A204.1 (cell line): ENCODE measurements at regions not wholly inside any gene's neighbourhood (a gene's known extent, or its start where the extent isn't known, plus 50 kb on each side); places are given as distances from the start of the nearest gene placed in this dataset.

Experiments used
- FAIRE-seq: peaks from 2 replicates; lab custom pipeline; 2012; peaks lifted over from hg19 to GRCh38; lab: Jason Lieb, UNC

GRCh38 chr5:8322484-8322883 is 453.5 kb downstream of the MTRR start:
- FAIRE-seq = no peak

GRCh38 chr5:8327016-8327415 is 458.1 kb downstream of the MTRR start:
- FAIRE-seq = no peak

- no peak for FAIRE-seq
These were observed 460.8 kb downstream of the MTRR start for GRCh38 chr5:8329773-8330172.

- FAIRE-seq = no peak
These were observed 463.9 kb downstream of the MTRR start for GRCh38 chr5:8332666-8333445.

GRCh38 chr5:8333485-8333884 is 464.5 kb downstream of the MTRR start:
- FAIRE-seq = no peak

- FAIRE-seq = no peak
These were observed 465.0 kb downstream of the MTRR start for GRCh38 chr5:8333977-8334376.

GRCh38 chr5:8340261-8340660 is 471.3 kb downstream of the MTRR start:
- no peak for FAIRE-seq

- no peak for FAIRE-seq
These were observed 471.9 kb downstream of the MTRR start for GRCh38 chr5:8340739-8341344.

GRCh38 chr5:8341406-8341805 is 472.5 kb downstream of the MTRR start:
- no peak for FAIRE-seq

GRCh38 chr5:8347984-8348383 is 479.0 kb downstream of the MTRR start:
- FAIRE-seq = no peak

GRCh38 chr5:8349855-8350254 is 480.9 kb downstream of the MTRR start:
- FAIRE-seq = no peak

GRCh38 chr5:8350644-8351339 is 481.8 kb downstream of the MTRR start:
- FAIRE-seq = no peak

GRCh38 chr5:8355981-8356380 is 487.0 kb downstream of the MTRR start:
- no peak for FAIRE-seq

- FAIRE-seq = no peak
These were observed 491.1 kb downstream of the MTRR start for GRCh38 chr5:8360012-8360411.

- FAIRE-seq = no peak
These were observed 493.5 kb downstream of the MTRR start for GRCh38 chr5:8362495-8362894.

GRCh38 chr5:8363138-8363537 is 494.2 kb downstream of the MTRR start:
- no peak for FAIRE-seq

- no peak for FAIRE-seq
These were observed 497.3 kb downstream of the MTRR start for GRCh38 chr5:8366266-8366665.

GRCh38 chr5:8376478-8376877 is 507.5 kb downstream of the MTRR start:
- no peak for FAIRE-seq

- no peak for FAIRE-seq
These were observed 513.0 kb downstream of the MTRR start for GRCh38 chr5:8381972-8382371.

GRCh38 chr5:8382456-8382855 is 513.5 kb downstream of the MTRR start:
- FAIRE-seq = no peak

GRCh38 chr5:8383616-8384015 is 514.7 kb downstream of the MTRR start:
- FAIRE-seq = no peak

GRCh38 chr5:8386719-8387288 is 517.9 kb downstream of the MTRR start:
- FAIRE-seq = no peak

GRCh38 chr5:8391911-8392310 is 523.0 kb downstream of the MTRR start:
- no peak for FAIRE-seq
